ENCODE measurements at regions not wholly inside any gene's neighbourhood (a gene's known extent, or its start where the extent isn't known, plus 50 kb on each side); places are given as distances from the start of the nearest gene placed in this dataset.
"Not testable (repeated sequence)": the region's sequence is repeated elsewhere in the genome, so short reads cannot be mapped to it uniquely, and the experiment has no call there.

DNA sequence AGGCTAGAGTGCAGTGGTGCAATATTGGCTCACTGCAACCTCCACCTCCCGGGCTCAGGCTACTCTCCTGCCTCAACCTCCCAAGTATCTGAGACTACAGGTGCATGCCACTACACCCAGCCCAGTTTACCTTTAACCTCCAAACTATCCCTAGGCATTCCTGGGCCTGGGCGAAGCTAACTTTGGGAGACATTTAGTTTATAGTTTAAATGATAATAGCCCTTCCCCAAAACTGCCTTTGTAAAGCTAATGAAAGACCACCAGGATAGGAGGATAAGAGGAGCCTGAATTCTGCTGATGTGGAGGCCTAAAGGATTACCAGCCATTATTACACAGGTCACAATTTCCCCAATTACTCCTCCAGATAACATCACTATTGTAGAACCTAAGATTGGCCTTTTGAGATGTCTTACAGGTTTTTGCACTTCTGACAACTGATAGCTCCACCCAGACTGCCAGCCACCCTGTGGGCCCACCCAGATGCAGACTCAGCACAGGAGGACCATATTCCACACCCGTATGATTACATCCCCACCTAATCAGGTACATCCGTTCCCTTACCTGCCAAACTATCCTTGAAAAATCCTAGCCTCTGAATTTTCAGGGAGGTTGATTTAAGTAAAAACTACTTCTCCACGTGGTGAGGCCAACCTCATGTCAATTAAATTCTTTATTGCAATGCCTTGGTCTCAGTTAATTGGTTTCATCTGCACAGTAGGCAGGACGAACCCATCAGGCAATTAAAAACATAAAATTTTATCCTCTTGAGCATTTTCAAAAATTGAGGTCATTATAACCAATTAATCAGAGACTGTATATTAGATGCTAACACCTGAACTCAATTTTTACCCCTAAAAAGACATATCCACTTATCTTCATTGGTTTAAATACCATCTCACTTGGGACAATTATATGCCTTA lies 62.3 kb upstream of the TMEM254 start:
- no peak for DNase-seq
- WGBS (ENCODE audit: low lambda C conversion rate) = 39% methylated on average over 6 of the region's 6 CpGs
- no peaks in the 10 kb centered on the region for H3K9me2 ChIP-seq
- H2AFZ ChIP-seq (ENCODE audit: low read depth) = no peak overlapping the region
- TF ChIP-seq MXI1 (IDR thresholded peaks at IDR 0.05; ENCODE audit: low read depth, low read length) (no peak), GABPA (IDR thresholded peaks at IDR 0.05; ENCODE audit: low read depth) (no peak), EP300 (IDR thresholded peaks at IDR 0.05; ENCODE audit: borderline replicate concordance in 1 of 2, low read depth in 1 of 2, low read length in 1 of 2) (no peak), RXRA (IDR thresholded peaks at IDR 0.05; ENCODE audit: borderline replicate concordance, low read depth) (no peak), CHD2 (IDR thresholded peaks at IDR 0.05; ENCODE audit: low read length, partially characterized antibody) (no peak), RAD21 (IDR thresholded peaks at IDR 0.05; ENCODE audit: low read length) (no peak), NFIC (IDR thresholded peaks at IDR 0.05; ENCODE audit: borderline replicate concordance) (no peak), NRF1 (IDR thresholded peaks at IDR 0.05; ENCODE audit: low read depth, low read length) (no peak), EZH2phosphoT487 (IDR thresholded peaks at IDR 0.05; ENCODE audit: borderline replicate concordance, low read depth) (no peak), JUND (IDR thresholded peaks at IDR 0.05) (no peak)
- TF ChIP-seq, protein P1, sequence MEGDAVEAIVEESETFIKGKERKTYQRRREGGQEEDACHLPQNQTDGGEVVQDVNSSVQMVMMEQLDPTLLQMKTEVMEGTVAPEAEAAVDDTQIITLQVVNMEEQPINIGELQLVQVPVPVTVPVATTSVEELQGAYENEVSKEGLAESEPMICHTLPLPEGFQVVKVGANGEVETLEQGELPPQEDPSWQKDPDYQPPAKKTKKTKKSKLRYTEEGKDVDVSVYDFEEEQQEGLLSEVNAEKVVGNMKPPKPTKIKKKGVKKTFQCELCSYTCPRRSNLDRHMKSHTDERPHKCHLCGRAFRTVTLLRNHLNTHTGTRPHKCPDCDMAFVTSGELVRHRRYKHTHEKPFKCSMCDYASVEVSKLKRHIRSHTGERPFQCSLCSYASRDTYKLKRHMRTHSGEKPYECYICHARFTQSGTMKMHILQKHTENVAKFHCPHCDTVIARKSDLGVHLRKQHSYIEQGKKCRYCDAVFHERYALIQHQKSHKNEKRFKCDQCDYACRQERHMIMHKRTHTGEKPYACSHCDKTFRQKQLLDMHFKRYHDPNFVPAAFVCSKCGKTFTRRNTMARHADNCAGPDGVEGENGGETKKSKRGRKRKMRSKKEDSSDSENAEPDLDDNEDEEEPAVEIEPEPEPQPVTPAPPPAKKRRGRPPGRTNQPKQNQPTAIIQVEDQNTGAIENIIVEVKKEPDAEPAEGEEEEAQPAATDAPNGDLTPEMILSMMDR (IDR thresholded peaks at IDR 0.05) = no peak
- TF ChIP-seq, protein P2, sequence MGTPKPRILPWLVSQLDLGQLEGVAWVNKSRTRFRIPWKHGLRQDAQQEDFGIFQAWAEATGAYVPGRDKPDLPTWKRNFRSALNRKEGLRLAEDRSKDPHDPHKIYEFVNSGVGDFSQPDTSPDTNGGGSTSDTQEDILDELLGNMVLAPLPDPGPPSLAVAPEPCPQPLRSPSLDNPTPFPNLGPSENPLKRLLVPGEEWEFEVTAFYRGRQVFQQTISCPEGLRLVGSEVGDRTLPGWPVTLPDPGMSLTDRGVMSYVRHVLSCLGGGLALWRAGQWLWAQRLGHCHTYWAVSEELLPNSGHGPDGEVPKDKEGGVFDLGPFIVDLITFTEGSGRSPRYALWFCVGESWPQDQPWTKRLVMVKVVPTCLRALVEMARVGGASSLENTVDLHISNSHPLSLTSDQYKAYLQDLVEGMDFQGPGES (IDR thresholded peaks at IDR 0.05; ENCODE audit: low read depth, low read length) = no peak
- TF ChIP-seq, protein P3, sequence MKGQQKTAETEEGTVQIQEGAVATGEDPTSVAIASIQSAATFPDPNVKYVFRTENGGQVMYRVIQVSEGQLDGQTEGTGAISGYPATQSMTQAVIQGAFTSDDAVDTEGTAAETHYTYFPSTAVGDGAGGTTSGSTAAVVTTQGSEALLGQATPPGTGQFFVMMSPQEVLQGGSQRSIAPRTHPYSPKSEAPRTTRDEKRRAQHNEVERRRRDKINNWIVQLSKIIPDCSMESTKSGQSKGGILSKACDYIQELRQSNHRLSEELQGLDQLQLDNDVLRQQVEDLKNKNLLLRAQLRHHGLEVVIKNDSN (IDR thresholded peaks at IDR 0.05; ENCODE audit: borderline replicate concordance, low read depth) = no peak
- TF ChIP-seq, protein P4, sequence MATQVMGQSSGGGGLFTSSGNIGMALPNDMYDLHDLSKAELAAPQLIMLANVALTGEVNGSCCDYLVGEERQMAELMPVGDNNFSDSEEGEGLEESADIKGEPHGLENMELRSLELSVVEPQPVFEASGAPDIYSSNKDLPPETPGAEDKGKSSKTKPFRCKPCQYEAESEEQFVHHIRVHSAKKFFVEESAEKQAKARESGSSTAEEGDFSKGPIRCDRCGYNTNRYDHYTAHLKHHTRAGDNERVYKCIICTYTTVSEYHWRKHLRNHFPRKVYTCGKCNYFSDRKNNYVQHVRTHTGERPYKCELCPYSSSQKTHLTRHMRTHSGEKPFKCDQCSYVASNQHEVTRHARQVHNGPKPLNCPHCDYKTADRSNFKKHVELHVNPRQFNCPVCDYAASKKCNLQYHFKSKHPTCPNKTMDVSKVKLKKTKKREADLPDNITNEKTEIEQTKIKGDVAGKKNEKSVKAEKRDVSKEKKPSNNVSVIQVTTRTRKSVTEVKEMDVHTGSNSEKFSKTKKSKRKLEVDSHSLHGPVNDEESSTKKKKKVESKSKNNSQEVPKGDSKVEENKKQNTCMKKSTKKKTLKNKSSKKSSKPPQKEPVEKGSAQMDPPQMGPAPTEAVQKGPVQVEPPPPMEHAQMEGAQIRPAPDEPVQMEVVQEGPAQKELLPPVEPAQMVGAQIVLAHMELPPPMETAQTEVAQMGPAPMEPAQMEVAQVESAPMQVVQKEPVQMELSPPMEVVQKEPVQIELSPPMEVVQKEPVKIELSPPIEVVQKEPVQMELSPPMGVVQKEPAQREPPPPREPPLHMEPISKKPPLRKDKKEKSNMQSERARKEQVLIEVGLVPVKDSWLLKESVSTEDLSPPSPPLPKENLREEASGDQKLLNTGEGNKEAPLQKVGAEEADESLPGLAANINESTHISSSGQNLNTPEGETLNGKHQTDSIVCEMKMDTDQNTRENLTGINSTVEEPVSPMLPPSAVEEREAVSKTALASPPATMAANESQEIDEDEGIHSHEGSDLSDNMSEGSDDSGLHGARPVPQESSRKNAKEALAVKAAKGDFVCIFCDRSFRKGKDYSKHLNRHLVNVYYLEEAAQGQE (IDR thresholded peaks at IDR 0.05; ENCODE audit: low read depth, low read length) = no peak
- H3K4me1 ChIP-seq (ENCODE audit: control insufficient read depth in 1 of 2, insufficient read depth in 2 of 2, low read depth in 1 of 2, low read length in 1 of 2) = no peaks in the 10 kb centered on the region
- ChIA-PET CTCF (interaction anchor here (1.0 to 1.5 kb wide), 2 partner anchors 13 to 31 kb away, joined by 3 to 4 read pairs; no protein-coding TSS in a partner anchor), POLR2A (no interaction called here)
- H3K36me3 ChIP-seq (replicated peaks in 1 of 2; ENCODE audit: control insufficient read depth in 1 of 2, insufficient read depth in 2 of 2, low read length in 1 of 2) = no peaks in the 10 kb centered on the region
- H3K9me3 ChIP-seq = no peaks in the 10 kb centered on the region
- no peaks in the 10 kb centered on the region for H3K79me2 ChIP-seq (ENCODE audit: insufficient read depth)
- no peaks in the 10 kb centered on the region for H3K27me3 ChIP-seq (ENCODE audit: insufficient read depth)
- H3K9ac ChIP-seq = no peak overlapping the region
- H3F3A ChIP-seq (replicated peaks; ENCODE audit: insufficient read depth) = no peaks in the 10 kb centered on the region
- H3K4me2 ChIP-seq = no peak overlapping the region
- H3K4me3 ChIP-seq (ENCODE audit: low read depth in 2 of 2, low read length in 1 of 2) = no peak overlapping the region
- no peaks in the 10 kb centered on the region for H4K20me1 ChIP-seq (ENCODE audit: insufficient read depth)
- H3K27ac ChIP-seq (ENCODE audit: low read depth in 2 of 2, low read length in 1 of 2) = no peak overlapping the region

DNA sequence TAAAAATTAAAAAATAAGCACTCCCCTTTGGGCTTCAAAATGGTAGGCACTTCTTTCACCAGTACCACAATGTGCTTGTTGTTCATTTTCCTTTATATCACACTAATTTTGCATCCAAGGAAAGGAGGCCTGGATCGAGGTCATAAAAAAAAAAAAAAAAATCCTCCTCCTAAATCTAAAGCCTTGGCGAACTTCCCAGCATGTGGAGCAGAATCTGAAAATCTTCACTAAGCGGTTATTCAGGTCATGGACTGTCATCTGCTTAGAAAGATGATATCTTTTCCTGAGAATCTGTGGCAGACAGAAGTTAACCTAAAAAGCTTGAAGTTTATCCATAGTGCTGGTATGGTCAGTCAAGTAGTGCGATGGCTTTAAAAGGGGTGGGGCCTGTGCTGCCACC lies 64.2 kb upstream of the SFTPD start:
- H4K20me1 ChIP-seq (ENCODE audit: insufficient read depth); H3K27ac ChIP-seq (ENCODE audit: low read depth in 2 of 2, low read length in 1 of 2); H3F3A ChIP-seq (replicated peaks; ENCODE audit: insufficient read depth); H3K27me3 ChIP-seq (ENCODE audit: insufficient read depth); H3K4me3 ChIP-seq (ENCODE audit: low read depth in 2 of 2, low read length in 1 of 2); DNase-seq; POLR2A ChIA-PET; H3K9me3 ChIP-seq; H3K79me2 ChIP-seq (ENCODE audit: insufficient read depth); H3K9ac ChIP-seq; CTCF ChIA-PET; H2AFZ ChIP-seq (ENCODE audit: low read depth); H3K4me2 ChIP-seq; H3K9me2 ChIP-seq; H3K4me1 ChIP-seq (ENCODE audit: control insufficient read depth in 1 of 2, insufficient read depth in 2 of 2, low read depth in 1 of 2, low read length in 1 of 2); H3K36me3 ChIP-seq (replicated peaks in 1 of 2; ENCODE audit: control insufficient read depth in 1 of 2, insufficient read depth in 2 of 2, low read length in 1 of 2): not testable (repeated sequence)
- WGBS (ENCODE audit: low lambda C conversion rate) = 29% methylated on average over 4 of the region's 4 CpGs

DNA sequence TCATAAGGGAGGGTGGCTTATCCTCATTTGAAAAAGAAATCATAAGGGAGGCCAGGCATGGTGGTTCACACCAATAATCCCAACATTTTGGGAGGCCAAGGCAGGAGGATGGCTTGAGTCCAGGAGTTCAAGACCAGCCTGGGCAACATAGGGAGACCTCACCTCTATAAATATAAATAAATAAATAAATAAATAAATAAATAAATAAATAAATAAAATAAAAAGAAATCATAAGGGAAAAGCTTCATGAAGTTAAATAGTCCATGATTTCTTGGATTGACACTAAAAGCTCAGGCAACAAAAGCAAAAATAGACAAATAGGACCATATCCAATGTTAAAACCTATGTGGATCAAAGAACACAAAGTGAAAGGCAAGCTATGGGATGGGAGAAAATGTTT lies 62.2 kb upstream of the SFTPD start:
- H3K4me1 ChIP-seq (ENCODE audit: control insufficient read depth in 1 of 2, insufficient read depth in 2 of 2, low read depth in 1 of 2, low read length in 1 of 2); H3K4me2 ChIP-seq; H3K9me2 ChIP-seq; H3F3A ChIP-seq (replicated peaks; ENCODE audit: insufficient read depth); H3K79me2 ChIP-seq (ENCODE audit: insufficient read depth); H4K20me1 ChIP-seq (ENCODE audit: insufficient read depth); CTCF ChIA-PET; DNase-seq; H3K36me3 ChIP-seq (replicated peaks in 1 of 2; ENCODE audit: control insufficient read depth in 1 of 2, insufficient read depth in 2 of 2, low read length in 1 of 2); H3K9me3 ChIP-seq; H2AFZ ChIP-seq (ENCODE audit: low read depth); H3K4me3 ChIP-seq (ENCODE audit: low read depth in 2 of 2, low read length in 1 of 2); H3K27ac ChIP-seq (ENCODE audit: low read depth in 2 of 2, low read length in 1 of 2); H3K27me3 ChIP-seq (ENCODE audit: insufficient read depth); H3K9ac ChIP-seq; POLR2A ChIA-PET: not testable (repeated sequence)

Data from SK-N-SH (cell line).